ENCODE measurements at regions not wholly inside any gene's neighbourhood (a gene's known extent, or its start where the extent isn't known, plus 50 kb on each side); places are given as distances from the start of the nearest gene placed in this dataset.

- H2AFZ ChIP-seq, result no peak overlapping the region
- no peaks in the 10 kb centered on the region for H3K36me3 ChIP-seq (ENCODE audit: control insufficient read depth, insufficient read depth, low read length)
- no peak overlapping the region for H3K9ac ChIP-seq
- H3K27ac ChIP-seq, result no peak overlapping the region
- no peaks in the 10 kb centered on the region for H3K4me1 ChIP-seq
- H3K9me3 ChIP-seq (ENCODE audit: control insufficient read depth, low read length), result no peaks in the 10 kb centered on the region
- H3K4me2 ChIP-seq (ENCODE audit: low read length), result no peak overlapping the region
- no peaks in the 10 kb centered on the region for H3K79me2 ChIP-seq
- no peak for TF ChIP-seq CTCF (IDR thresholded peaks at IDR 0.05)
- no peak overlapping the region for H3K4me3 ChIP-seq (ENCODE audit: low read depth, low read length)
- H3K27me3 ChIP-seq (ENCODE audit: control insufficient read depth, insufficient read depth, low read length), result no peaks in the 10 kb centered on the region
Measured at GRCh38 chr2:120972286-120972685, 236.6 kb downstream of the GLI2 start.

DNA sequence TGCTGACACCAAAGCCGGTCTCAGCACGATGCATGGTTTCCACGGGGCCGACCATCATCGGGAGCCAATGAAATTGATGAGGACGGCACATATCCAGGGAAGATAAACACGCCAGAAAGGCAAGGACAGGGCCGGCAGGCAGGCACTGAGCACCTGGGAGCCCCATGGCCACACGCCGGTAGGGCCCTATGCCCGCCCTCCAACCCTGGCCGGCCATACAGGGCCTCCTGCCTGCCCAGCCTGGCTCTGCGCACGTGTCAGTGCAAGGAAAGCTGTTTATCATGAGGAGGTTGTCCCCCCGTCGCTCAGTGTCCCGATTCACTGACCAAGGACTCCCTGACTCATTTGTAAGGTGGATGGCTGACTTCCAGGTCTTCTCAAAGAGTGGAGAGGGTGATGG lies 237.5 kb downstream of the GLI2 start:
- no peaks in the 10 kb centered on the region for H3K27me3 ChIP-seq (ENCODE audit: control insufficient read depth, insufficient read depth, low read length)
- no peak for TF ChIP-seq CTCF (IDR thresholded peaks at IDR 0.05)
- H3K9me3 ChIP-seq (ENCODE audit: control insufficient read depth, low read length), result no peaks in the 10 kb centered on the region
- no peaks in the 10 kb centered on the region for H3K79me2 ChIP-seq
- no peak overlapping the region for H3K4me3 ChIP-seq (ENCODE audit: low read depth, low read length)
- no peak overlapping the region for H3K27ac ChIP-seq
- no peak overlapping the region for H2AFZ ChIP-seq
- no peak overlapping the region for H3K4me2 ChIP-seq (ENCODE audit: low read length)
- no peaks in the 10 kb centered on the region for H3K36me3 ChIP-seq (ENCODE audit: control insufficient read depth, insufficient read depth, low read length)
- H3K4me1 ChIP-seq, result no peaks in the 10 kb centered on the region
- H3K9ac ChIP-seq, result no peak overlapping the region

GRCh38 chr2:120974950-120975349 lies 239.3 kb downstream of the GLI2 start:
- no peak overlapping the region for H3K9ac ChIP-seq
- H3K36me3 ChIP-seq (ENCODE audit: control insufficient read depth, insufficient read depth, low read length), result no peaks in the 10 kb centered on the region
- no peak overlapping the region for H3K4me2 ChIP-seq (ENCODE audit: low read length)
- H3K4me3 ChIP-seq (ENCODE audit: low read depth, low read length), result no peak overlapping the region
- H2AFZ ChIP-seq, result no peak overlapping the region
- no peak overlapping the region for H3K27ac ChIP-seq
- no peaks in the 10 kb centered on the region for H3K27me3 ChIP-seq (ENCODE audit: control insufficient read depth, insufficient read depth, low read length)
- H3K4me1 ChIP-seq, result no peaks in the 10 kb centered on the region
- H3K79me2 ChIP-seq, result no peaks in the 10 kb centered on the region
- no peaks in the 10 kb centered on the region for H3K9me3 ChIP-seq (ENCODE audit: control insufficient read depth, low read length)
- TF ChIP-seq CTCF (IDR thresholded peaks at IDR 0.05), result no peak

DNA sequence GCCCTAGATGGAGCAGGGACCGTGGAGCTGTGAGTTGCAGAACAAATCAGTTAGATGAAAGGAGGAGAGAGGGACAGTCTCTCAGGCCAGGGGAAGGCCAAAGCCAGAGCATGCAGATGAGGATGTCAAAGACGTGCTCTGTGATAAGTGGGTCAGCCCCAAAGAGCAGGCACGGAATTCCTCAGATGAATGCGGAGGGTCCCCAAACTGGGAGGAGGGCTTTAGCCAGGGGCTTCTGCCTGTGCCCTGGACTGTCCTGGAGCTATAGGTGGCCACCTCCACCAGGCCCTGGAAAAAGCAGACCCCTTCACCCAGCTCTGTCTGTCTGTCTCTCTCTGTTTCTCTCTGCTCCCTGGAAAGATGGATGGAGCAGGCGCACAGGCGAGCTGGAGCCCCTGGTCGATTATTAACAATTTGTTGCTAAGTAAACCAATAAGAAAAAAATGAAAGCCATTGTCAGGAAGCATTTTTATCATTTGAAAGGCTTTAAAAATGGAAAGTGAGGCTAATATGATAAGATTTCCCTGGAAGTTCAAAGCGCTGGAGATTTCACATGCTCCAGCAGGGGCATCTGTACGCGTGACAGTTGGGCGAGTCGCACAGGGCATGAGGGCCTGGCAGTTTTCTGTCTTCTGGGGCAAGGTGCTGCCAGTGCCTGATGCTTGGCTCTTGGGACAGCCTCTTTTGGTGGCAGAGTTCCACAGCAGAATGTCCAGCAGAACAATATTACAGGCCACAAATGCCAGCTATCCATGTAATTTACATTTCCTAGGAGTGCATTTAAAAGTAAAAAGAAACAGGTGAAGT lies 241.0 kb downstream of the GLI2 start:
- Histone ChIP-seq H3K27me3 (ENCODE audit: control insufficient read depth, insufficient read depth, low read length) (no peaks in the 10 kb centered on the region), H2AFZ (no peak overlapping the region), H3K4me3 (ENCODE audit: low read depth, low read length) (no peak overlapping the region), H3K4me1 (no peaks in the 10 kb centered on the region), H3K79me2 (no peaks in the 10 kb centered on the region), H3K4me2 (ENCODE audit: low read length) (no peak overlapping the region), H3K36me3 (ENCODE audit: control insufficient read depth, insufficient read depth, low read length) (no peaks in the 10 kb centered on the region), H3K27ac (no peak overlapping the region), H3K9ac (no peak overlapping the region), H3K9me3 (ENCODE audit: control insufficient read depth, low read length) (no peaks in the 10 kb centered on the region)
- no peak for TF ChIP-seq CTCF (IDR thresholded peaks at IDR 0.05)

Measured in parathyroid adenoma (tissue), 2 donors.